T follicular helper cell (primary cell): ENCODE measurements at regions not wholly inside any gene's neighbourhood (a gene's known extent, or its start where the extent isn't known, plus 50 kb on each side); places are given as distances from the start of the nearest gene placed in this dataset.

Experiments used
- DNase-seq: peaks from one replicate; pipeline ENCODE4 v3.0.0-alpha.2; 2020; ENCODE audit warnings: low read depth

DNA sequence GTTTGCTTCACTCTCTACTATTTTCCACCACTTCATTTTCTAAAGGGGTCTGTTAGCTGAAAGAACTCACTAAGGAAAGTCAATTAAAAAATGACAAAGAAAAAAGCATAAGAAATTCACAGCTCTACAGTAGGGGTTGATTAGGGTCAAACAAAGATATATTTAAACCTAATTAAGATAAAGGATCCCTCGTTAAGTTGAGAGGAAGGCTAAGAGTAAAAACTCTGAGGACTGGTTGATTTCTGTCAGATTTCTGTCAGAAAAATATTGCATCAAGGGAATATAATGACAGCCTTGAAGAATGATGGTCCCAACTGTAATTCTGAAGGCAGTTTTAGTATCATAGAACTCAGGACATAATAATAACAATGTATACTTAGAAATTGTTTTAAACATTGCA lies 218.0 kb downstream of the QDPR start:
- no peak for DNase-seq

DNA sequence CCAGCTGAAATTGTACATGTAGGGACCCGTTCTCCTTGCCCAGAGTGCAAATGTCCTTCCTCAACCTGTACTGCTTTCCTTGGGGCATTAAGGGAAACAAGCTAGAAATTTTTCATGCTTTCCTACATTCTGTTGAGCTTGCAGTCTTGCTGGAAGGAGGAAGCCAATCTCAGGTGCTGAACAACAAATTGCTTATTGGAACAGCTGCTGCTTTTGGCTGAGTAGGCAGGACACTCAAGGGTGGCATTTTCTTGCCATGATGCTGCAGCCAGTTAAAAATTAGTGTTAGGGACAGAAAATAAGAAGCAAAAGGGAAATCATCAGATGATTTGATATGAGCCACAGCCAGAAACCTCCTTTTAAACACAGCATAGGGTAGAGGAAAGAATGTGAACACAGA lies 223.7 kb downstream of the QDPR start:
- DNase-seq: no peak

DNA sequence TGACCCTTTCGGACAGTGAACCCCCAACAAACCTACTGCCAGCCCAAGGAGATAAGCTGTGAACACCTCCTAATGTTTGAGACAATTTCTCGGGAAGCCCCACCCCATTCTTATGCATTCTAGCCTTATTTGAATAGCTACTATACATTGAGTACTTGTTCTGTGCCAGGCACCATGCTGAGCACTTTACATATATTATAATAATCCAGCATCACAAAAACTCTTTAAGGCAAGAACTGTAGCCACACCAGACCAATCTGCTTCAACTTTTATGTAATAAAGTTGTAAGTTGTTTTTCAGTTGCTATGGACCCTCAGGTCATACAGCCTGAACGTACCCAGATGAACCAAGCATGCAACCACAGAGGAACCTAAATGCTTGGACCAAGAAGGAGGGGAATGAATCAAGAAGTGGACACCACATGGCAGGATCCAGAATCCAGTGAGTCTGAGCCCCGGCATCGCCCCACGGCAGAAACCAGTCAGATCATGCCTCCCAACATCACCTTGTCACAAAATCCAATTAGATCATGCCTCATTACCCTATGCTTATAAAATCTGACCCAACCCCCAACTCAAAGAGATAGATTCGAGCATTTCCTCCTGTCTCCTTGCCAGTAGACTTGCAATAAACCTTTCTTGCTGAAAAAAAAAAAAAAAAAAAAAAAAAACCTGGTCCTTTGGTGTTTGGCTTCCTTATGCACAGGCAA lies 225.0 kb downstream of the QDPR start:
- DNase-seq: no peak

DNA sequence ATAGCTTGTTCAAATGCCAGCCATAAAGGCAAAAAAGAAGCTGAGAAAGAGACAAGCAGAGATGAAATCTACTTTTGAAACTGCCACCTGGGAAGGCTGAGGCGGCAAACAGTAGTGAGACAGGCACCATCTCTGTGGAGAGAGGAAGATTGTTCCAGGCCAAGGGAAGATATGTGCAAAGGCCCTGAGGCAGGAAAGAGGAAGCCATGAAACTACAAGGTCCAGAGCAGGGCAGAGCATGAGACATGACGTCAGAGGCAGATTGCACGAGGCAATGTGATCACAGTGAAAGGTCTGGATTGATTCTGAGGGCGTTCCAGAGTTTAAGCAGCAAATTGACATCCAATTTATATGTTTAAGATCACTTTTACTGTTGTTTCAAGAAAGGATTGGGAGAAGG lies 226.1 kb downstream of the QDPR start:
- no peak for DNase-seq

DNA sequence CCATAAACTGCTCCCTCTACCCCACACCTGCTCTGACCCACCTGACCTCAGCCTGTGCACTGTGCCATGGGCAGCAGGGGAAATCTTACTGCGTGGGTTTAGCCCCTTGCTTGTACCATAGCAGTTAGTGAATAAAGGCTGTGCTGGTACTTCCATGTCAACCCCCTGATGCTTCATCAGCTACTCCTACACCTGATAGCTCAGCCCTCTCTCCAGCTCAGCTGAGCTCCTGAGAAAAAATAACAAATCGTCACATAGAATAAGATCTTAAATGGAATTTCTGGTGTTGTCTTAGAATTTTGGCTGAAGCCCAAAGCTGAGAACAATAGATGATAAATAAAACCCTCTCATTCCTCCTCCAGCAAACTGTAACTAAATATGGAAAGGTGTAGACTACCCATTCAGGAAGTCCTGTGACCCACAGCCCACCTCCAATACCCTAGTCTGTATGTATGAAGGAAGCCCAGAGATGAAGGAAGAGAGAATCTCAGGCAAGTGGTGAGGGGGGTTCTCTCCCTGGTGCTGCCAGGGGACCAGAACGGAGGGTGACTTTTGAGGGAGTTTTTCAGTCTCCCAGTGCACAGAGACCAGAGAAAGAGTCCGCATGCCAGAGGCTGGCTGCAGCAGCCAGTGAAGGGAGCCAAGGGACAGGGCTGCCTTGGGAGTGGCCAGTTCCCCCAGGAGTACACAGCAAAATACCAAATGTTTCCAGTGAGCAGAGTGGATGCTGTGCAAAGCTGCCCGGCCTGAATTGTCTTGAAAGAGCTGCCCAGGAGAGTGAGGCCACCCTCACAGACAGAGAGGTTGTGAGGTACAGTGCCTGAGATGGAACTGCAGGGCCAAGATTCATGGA lies 227.3 kb downstream of the QDPR start:
- no peak for DNase-seq

DNA sequence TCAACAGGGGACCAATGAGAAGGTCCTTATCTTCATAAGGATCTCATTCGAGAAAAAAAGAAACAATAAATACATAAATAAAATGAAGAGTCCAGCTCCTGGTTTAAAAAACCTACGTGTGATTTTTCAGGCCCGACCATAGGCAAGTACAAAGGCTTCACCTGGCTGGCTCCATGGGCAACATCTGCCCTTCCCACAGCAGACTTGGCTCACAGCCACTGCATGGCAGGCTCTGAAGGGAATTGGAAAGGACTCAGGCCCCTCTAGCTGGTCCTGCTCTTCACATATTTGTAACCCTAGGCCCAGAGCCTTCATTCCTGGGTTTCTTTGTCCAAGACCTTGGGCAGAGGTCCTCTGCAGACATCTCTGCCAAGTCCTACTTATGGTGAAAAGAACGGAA lies 228.1 kb downstream of the QDPR start:
- DNase-seq: no peak

DNA sequence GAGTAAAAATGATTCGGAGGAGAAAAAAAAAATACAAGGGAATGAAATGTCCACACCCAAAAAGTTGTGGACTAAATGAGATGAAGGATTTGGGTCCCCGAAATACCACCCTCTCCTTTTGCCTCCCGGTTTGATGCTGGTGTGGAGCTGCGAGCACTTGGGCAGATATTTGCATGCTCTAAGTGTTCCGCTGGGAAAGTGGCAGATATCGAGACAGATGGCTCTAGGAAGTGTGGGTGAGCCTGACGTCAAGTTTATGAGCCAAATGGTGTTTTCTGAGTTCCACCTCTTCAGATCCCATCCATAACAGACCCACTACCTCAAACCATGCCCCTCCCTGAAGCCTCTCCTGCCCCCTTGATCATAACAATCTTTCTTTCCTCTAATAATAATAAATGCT lies 228.6 kb downstream of the QDPR start:
- DNase-seq: no peak

DNA sequence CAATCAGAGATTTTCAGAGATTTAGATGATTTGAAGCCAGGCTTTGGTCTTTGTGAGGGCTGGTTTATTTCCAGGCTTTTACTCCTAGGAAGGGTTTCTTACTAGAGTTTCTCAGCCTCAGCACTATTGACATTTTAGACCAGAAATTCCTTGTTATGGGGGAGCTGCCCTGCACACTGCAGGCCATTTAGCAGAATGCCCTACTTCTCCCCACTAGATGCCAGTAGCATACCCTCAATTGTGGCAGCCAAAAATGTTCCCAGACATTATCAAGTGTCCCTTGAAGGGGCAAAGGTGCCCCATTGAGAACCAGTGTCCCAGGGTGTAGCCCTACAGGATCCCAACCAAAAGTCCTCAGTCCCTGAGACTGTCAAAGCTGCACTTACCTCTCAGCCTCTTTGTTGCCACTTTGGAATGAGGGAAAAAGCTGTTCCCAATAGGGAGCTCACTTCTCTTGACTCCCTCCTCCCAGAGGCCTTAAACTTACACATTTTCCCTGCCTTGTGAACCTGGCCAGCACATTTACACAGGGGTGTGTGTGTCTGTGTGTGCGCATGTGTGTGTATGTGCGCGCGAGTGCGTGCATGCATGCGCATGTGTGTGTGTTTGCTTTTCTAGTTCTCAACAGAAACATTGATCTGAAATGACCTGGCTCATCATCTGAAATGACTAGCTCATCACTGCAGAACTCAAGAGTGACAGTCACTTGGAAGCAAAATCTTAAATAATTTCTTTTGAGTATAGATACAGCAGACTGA lies 231.4 kb downstream of the QDPR start:
- no peak for DNase-seq

DNA sequence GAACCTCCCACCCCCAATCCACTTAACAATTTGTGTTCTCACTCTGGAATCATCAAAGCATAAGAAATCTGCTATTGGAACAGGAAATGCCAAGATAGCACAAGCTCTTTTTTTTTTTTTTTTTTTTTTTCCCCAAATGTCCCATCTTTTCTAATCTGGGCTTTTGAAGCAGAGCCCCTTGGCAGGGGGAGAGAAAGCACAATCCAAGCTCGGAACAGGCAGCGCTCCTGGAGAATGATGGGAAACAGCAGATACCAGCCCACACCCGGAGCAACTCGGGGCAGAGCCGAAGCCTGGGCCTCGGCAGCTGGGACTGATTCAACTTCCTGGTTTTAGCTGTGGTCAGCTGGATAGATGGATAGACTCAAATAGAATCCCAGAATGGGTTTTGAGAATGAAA lies 235.1 kb downstream of the QDPR start:
- no peak for DNase-seq

DNA sequence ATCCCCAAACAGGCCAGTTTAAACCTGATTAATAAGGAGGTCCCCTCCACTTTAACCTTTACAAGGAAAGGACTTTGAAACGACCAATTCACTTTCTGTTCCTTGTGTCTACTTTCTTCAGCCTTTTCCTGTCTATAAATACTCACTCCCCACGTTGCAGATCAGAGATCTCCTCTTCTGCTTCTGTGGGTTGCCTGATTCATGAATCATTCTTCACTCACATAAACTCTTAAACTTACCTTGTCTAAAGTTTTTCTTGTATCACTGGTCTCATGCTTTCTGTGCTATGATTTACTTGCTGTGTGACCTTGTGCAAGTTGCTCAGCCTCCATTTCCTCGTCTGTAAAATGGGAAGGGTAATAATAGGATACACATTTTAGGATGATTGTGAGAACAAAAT lies 236.1 kb downstream of the QDPR start:
- no peak for DNase-seq

DNA sequence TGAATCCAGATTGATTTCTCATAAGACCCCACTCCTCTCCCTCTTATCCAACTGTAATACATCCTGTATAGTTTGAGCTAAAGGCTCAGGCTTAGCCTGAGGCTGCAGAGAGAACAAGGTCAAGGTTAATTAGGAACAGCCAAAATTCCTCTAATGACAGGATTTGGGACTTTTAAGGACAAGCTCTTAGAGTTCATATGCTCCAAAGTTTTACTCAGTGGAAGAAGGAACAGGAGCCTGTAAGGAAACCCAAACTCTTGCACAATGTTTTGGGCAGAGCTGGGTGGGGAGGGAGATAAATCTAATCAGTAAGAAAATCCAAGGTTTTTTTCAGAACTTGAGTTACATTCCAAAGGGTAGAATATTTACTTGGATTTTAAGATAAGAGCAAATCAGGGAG lies 238.8 kb downstream of the QDPR start:
- DNase-seq: no peak

DNA sequence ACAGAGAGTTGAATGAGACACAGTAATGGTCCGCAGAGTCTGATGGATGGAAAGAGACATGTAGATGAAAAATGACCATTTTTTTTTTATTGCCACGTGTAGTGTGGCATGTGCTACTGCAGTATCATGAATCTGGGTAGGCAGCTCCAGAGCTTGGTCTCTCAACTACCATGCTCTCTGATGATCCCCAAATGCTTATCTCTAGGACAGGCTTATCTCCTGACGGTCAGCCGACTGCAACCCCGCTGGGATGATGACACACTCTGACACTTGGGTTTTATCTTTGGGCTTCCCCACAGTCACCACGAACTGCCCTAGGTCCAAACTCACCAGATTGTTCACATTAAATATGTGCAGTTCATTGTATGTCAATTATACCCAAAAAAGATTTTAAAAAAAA lies 239.7 kb downstream of the QDPR start:
- no peak for DNase-seq

DNA sequence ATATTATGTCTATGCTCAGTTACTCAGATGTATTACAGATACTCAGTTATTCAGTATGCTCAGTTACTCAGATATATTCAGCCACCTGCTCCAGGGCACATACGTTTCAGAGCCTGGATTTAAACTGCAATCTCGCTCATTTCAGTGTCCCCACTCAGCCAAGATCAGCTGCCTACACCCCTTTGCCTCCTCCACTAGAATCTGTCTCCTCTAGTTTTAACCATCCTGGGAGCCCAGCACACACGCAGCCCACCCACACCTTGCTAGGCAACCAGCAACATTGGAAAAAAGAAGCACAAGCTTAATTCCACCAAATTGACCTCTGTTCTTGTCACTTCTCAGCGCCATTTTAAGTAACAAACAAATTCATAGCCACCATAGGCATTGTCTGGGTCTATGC lies 246.2 kb downstream of the QDPR start:
- DNase-seq: no peak

DNA sequence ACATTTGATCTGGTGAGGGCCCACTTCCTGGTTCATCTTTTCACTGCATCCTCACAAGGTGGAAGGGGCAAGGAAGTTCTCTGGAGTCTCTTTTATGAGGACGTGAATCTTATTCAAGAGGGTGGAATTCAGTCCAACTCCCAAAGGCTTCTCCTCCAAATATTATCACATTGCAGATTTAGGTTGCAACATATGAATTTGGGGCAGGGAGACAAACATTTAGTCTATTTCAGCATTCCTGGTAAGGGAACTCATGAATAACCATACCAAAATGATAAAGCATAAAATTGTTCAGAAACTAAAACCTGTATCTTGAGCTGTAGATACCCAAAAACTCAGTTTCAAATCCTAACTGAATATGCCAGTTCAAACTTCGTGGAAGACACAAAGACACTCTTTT lies 246.8 kb downstream of the QDPR start:
- DNase-seq: no peak

DNA sequence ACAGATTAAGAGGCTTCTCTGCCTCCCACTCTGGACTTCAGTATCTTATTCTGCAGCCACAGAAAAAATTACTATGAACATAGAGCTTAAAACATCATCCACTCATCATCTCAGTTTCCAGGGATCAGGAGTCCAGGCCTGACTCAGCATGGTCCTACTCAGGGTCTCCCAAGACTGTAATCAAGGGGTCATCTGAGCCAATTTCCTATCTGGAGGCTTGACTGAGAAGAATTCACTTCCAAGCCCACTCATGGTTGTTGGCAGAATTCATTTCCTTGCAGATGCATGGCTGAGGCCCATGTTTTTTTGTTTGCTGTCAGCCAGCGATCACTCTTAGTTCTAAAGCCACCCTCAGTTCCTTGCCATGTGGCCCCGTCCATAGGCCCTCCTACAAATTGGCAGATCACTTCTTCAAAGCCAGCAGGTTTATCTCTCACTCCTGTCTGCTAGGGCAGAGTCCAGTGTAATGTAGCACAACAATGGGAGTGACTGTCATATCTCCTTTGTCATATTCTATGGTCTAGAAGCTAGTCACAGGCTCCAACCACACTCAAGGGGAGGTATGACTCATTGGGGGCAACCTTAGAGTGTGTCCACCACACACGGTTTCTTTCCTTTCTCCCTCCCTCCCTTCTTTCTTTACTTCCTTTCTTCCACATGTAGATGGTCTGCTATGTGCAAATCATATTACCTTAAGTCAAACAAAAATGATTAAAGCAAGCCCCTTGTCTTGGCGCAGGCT lies 251.6 kb downstream of the QDPR start:
- no peak for DNase-seq

DNA sequence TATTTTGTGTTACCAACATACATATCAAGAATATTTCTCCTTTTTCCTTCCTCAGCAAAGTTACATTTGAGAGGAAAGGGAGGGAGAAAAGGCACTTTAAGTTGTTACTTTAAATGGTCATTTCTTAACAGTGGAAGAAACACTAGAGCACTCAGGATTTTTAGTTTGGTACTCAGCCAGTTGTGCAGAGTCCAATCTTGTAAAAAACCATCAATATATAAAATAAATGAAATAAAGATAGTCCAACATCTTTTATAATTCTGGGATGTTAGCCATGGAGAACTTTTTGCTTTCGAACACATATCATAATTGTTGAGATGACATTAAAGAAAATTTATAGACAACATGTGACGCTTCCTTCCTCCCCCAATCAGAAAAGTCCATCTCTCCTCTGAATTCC lies 253.8 kb downstream of the QDPR start:
- DNase-seq: no peak

DNA sequence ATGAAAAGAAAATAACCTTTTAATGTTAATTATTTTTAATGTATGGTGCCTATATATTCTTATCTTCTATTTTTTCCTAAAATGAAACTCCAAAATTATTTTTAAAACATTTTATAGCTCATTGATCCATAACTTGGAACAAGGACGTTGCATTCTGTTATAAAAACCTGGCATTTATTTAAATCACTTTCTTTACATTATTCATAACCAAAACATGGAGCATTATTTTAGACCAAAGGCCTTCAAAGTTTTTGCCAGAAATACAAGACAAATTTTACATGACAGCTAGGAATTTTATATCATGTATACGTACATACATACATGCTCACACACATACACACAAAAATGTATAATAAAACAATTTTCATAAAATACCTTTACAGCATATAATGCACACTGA lies 259.8 kb downstream of the QDPR start:
- no peak for DNase-seq

DNA sequence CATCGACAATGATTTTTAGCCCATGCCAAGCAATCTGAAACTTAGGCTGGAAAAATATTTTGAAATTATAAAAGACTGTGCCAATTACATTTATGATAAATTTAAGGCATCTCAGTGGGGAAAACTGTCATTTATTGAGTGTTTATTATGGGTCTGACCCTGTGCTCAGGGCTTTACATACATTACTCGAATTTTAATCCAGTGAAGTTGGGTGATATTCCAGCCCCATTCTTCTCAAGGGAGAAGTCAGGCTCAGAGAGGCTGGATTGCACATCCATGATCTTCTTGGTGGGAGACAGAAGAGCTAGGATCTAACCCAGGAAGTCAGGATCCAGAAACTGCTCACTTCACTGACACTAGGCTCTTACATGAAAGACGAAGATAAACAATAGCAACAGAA lies 260.8 kb downstream of the QDPR start:
- DNase-seq: no peak

DNA sequence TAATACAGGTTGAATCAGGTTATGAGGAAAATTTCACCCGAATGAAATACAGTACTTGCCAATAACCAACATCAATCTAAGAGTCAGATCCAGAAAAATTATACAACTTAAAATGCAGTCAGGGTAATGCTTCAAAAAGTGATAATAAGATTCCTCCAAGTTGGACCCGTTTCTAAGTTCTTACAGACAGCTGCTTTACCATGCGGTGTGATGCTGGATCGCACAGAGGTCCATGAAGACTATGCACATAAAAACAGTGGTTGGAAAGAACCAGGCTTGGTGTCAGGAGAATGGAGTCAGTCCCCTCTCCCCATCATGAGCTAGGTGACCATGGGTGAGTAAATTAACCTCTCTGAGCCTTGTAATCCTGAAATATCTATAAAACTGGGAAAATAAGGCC lies 261.3 kb downstream of the QDPR start:
- DNase-seq: no peak

DNA sequence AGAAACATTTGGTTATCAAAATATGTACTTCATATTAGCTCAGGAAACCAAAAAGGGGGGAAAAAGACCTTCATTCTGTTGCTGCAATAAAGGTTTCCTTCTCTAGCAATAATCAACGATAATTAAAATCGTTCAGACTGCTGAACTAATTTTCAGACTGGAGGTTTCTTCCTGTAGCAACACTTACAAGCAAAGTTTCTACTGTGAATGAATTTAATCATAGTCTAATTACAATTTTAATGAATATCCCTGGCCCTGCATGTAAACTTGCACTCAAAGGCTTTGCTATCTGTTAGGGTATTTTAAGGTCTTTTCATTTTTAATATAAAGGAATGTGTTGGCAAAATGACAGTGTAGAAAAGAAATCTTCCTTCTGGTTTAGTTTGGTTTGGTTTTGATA lies 265.2 kb downstream of the QDPR start:
- no peak for DNase-seq

DNA sequence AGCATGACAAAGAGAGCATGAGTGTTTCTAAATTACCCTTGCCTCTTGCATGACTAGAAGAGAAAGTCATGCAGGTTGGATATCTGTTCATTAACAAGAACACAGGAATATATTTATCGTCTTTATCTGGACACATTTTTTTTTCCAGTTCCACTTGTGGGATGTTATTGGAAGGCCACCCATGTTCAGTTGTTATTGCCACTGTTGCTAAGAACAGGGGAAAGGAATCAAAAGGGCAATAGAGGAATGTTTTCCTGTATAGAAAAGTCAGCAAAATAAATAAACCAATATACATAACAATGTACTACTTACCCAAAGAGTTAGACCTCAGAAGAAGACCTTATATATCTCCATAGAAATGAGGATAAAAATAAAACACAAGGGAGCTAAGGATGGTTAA lies 270.1 kb downstream of the QDPR start:
- DNase-seq: no peak

DNA sequence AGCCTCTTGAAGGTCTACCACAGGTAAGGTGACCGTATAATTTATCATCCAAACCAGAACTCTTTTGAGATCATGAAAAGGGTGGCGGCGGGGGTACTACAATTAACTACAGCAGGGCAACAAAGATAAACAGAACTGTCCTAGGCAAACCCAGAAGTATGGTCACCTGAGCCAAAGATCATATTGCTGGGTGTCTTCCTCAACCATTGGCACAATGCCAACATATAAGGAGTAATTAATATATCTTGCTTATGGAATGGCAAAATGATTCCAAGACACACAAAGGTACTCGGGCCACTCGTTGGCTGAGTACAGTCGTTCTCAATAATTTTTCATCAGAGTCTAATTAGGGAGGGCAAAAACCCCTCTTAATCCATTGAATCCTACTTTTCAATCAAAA lies 273.3 kb downstream of the QDPR start:
- no peak for DNase-seq
